Stimulated activated CD8-positive, alpha-beta memory T cell treated with anti-CD3 and anti-CD28 coated beads, Interleukin-12 subunit alpha, Interleukin-12 subunit beta, amount 100 ng/mL, for 1 hour (primary cell): ENCODE measurements at regions not wholly inside any gene's neighbourhood (a gene's known extent, or its start where the extent isn't known, plus 50 kb on each side); places are given as distances from the start of the nearest gene placed in this dataset.

Experiments used
- DNase-seq: peaks from one replicate; pipeline ENCODE4 v3.0.0-alpha.2; 2020; ENCODE audit warnings: low read depth

GRCh38 chr13:75936791-75937190 is 300.7 kb downstream of the LMO7 start:
- no peak for DNase-seq

DNA sequence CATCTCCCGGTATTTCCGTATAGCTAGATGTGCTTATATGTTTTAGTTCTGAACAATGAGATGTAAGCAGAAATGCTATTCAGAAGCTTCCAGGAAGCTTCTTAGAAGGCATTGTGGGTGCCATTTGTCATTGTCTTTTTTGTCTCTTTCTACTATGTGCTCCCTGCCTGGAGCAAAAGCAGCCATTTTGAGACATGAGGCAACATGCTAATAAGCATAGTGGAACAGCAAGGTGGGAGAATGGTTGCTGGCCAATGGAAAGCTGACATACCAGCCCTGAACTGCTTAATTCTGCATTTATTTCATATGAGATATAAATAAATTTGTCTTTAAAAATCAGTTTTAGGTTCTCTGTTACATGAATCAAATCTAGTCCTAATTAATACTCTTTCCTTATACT is 299.7 kb downstream of the LMO7 start:
- DNase-seq, result no peak

- no peak for DNase-seq
Observed at GRCh38 chr13:75934889-75935288, 298.8 kb downstream of the LMO7 start.

- no peak for DNase-seq
Observed at GRCh38 chr13:75932636-75933035, 296.5 kb downstream of the LMO7 start.

GRCh38 chr13:75931116-75931515 is 295.0 kb downstream of the LMO7 start:
- no peak for DNase-seq

DNA sequence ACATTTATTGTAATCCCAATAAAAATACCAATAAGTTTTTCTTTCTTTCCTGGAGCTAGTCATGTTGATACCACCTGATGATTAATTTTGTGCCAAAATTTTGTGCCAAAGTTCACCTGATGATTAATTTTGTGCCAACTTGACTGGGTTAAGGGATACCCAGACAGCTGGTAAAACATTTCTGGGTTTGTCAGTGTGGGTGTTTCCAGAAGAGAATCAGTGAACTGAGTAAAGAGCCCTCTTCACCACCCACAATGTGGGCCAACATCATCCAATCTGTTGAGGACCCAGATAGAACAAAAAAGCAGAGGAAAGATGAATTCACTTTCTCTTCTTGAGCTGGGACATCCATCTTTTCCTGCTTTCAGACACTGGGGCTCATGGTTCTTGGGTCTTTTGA is 292.9 kb downstream of the LMO7 start:
- DNase-seq, result no peak

GRCh38 chr13:75927183-75927669 is 291.1 kb downstream of the LMO7 start:
- DNase-seq, result no peak

GRCh38 chr13:75920536-75920935 is 284.4 kb downstream of the LMO7 start:
- no peak for DNase-seq

DNA sequence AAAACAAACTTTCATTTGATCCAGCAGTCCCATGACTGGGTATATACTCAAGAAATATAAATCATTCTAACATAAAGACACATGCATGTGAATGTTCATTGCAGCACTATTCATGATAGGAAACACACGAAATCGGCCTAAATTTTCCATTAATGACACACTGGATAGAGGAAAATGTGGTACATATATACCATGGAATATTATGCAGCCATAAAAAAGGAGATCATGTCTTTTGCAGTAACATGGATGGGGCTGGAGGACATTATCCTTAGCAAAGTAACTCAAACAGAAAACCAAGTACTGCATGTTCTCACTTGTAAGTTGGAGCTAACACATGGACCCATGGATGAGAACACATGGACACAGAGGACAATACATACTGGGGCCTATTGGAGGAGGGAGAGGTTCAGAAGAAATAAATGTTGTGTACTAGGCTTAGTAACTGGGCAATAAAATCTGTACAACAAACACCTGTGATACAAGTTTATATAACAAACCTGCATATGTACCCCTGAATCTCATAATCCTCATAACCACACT is 283.6 kb downstream of the LMO7 start:
- DNase-seq, result no peak

GRCh38 chr13:75915066-75915465 is 278.9 kb downstream of the LMO7 start:
- DNase-seq, result no peak

DNA sequence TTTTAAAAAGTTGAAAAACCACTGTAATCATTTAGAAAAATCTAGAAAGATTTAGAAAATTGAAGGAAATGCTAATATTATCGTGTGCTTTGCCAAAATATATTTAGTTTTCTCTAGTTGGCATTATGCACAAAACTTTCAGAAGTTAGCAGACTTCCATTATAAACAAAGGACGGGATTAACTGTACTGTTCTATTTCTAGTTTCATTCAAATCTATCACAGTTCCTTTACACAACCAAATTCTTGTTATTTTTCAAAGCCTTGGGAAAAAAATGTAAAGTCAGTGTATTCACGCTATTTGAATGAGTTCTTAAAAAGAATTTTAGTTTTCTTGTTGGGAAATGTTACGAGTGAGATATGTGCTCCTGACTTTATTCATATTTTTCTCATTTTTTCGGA is 277.8 kb downstream of the LMO7 start:
- no peak for DNase-seq

DNA sequence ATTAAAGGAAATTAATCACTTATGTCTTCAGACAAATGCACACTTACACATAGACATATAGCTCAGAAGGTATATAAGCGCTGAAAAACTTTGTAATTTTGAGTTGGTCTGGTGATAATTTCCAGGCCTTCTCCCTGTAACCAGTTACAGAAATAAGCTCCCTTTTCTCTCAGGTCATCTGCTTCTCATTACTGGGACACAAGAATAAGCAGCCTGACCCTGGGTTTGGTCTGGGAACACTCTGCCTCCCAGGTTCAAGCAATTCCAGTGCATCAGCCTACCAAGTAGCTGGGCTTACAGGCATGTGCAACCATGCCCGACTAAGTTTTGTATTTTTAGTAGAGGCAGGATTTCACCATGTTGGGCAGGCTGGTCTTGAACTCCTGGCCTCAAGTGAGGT is 274.5 kb downstream of the LMO7 start:
- DNase-seq, result no peak
